Neural cell (in vitro differentiated cells): ENCODE measurements at regions not wholly inside any gene's neighbourhood (a gene's known extent, or its start where the extent isn't known, plus 50 kb on each side); places are given as distances from the start of the nearest gene placed in this dataset.

ENCODE experiments used
- H2AFZ ChIP-seq: fragments of 200-600, 300-800 bp; sonication (generic), shearing (Covaris generic); 2 replicates; pipeline ENCODE4 v1.6.0; 2014; ENCODE audit warnings: low read depth, mild to moderate bottlenecking, antibody characterized with exemption, low read length, moderate library complexity
- H3F3A ChIP-seq: fragments of 200-600 bp; shearing (Covaris generic); 2 replicates; pipeline ENCODE4 v1.6.1; 2016; ENCODE audit warnings: mild to moderate bottlenecking, moderate library complexity, mixed read lengths, antibody characterized with exemption, low read length; ENCODE audit not compliant: insufficient read depth, poor library complexity, severe bottlenecking
- H3K27ac ChIP-seq: fragments of 200-600, 300-800 bp; sonication (generic), shearing (Covaris generic); 2 replicates; pipeline ENCODE4 v1.5.1; 2014; ENCODE audit warnings: mild to moderate bottlenecking, low read length, moderate library complexity
- H3K27me3 ChIP-seq: fragments of 300-800, 200-600 bp; sonication (generic), shearing (Covaris generic); 2 replicates; pipeline ENCODE4 v1.6.0; 2014; ENCODE audit warnings: mild to moderate bottlenecking, low read depth, low read length, moderate library complexity; ENCODE audit not compliant: insufficient read depth
- H3K36me3 ChIP-seq: fragments of 300-800, 200-600 bp; sonication (generic), shearing (Covaris generic); 2 replicates; pipeline ENCODE4 v1.5.1; 2014; ENCODE audit warnings: mild to moderate bottlenecking, antibody characterized with exemption, low read length, moderate library complexity; ENCODE audit not compliant: insufficient read depth
- H3K4me2 ChIP-seq: fragments of 300-800, 200-600 bp; sonication (generic), shearing (Covaris generic); 2 replicates; pipeline ENCODE4 v1.6.0; 2014; ENCODE audit warnings: mild to moderate bottlenecking, low read length
- H3K4me3 ChIP-seq: fragments of 300-800, 200-600 bp; sonication (generic), shearing (Covaris generic); 2 replicates; pipeline ENCODE4 v1.5.1; 2014; ENCODE audit warnings: mild to moderate bottlenecking, low read length, moderate library complexity
- H3K79me2 ChIP-seq: fragments of 200-600 bp; shearing (Covaris generic); replicated peaks from 2 replicates; pipeline ENCODE4 v1.6.0; 2014; ENCODE audit warnings: mild to moderate bottlenecking, low read length, moderate library complexity; ENCODE audit not compliant: insufficient read depth
- H3K9ac ChIP-seq: fragments of 300-800, 200-600 bp; sonication (generic), shearing (Covaris generic); 2 replicates; pipeline ENCODE4 v1.6.1; 2016; ENCODE audit warnings: mild to moderate bottlenecking, low read length, mixed read lengths
- H3K9me2 ChIP-seq: fragments of 200-600 bp; shearing (Covaris generic); 2 replicates; pipeline ENCODE4 v1.6.1; 2016; ENCODE audit warnings: mild to moderate bottlenecking, low read length, mixed read lengths; ENCODE audit not compliant: insufficient read depth
- H3K9me3 ChIP-seq: fragments of 200-600, 300-800 bp; sonication (generic), shearing (Covaris generic); 2 replicates; pipeline ENCODE4 v1.6.1; 2016; ENCODE audit warnings: mild to moderate bottlenecking, mixed run types, low read length, moderate library complexity, mixed read lengths
- H4K20me1 ChIP-seq: fragments of 200-600 bp; shearing (Covaris generic); 2 replicates; pipeline ENCODE4 v1.6.1; 2016; ENCODE audit warnings: mild to moderate bottlenecking, mixed run types; ENCODE audit not compliant: insufficient read depth
- CTCF ChIP-seq: fragments of 450-650 bp; IDR thresholded peaks from 2 replicates; pipeline ENCODE4 v1.5.1; 2014; ENCODE audit warnings: antibody characterized with exemption, mild to moderate bottlenecking, moderate library complexity; ENCODE audit not compliant: poor library complexity, severe bottlenecking
- EP300 ChIP-seq: fragments of 450-650 bp; conservative IDR thresholded peaks from 2 replicates; pipeline ENCODE4 v1.6.1; 2014; ENCODE audit warnings: antibody characterized with exemption, mild to moderate bottlenecking, moderate library complexity; ENCODE audit not compliant: poor library complexity, severe bottlenecking
- EZH2 ChIP-seq: fragments of 200-600, 300-800 bp; shearing (Covaris generic), sonication (generic); IDR thresholded peaks from 2 replicates; pipeline ENCODE4 v1.6.1; 2014; ENCODE audit warnings: antibody characterized with exemption, low read length, borderline replicate concordance, mild to moderate bottlenecking; ENCODE audit not compliant: insufficient read depth, poor library complexity, severe bottlenecking
- MXI1 ChIP-seq: fragments of 450-650 bp; conservative IDR thresholded peaks from 2 replicates; pipeline ENCODE4 v1.6.1; 2014; ENCODE audit warnings: antibody characterized with exemption, mild to moderate bottlenecking; ENCODE audit not compliant: poor library complexity, severe bottlenecking
- POLR2AphosphoS5 ChIP-seq: IDR thresholded peaks from 2 replicates; pipeline ENCODE4 v1.6.1; 2012
- RAD21 ChIP-seq: fragments of 450-650 bp; conservative IDR thresholded peaks from 2 replicates; pipeline ENCODE4 v1.6.1; 2014; ENCODE audit warnings: antibody characterized with exemption, mild to moderate bottlenecking, moderate library complexity
- REST ChIP-seq: IDR thresholded peaks from 2 replicates; pipeline ENCODE4 v1.6.1; 2012; ENCODE audit warnings: borderline replicate concordance
- SMC3 ChIP-seq: fragments of 450-650 bp; conservative IDR thresholded peaks from 2 replicates; pipeline ENCODE4 v1.6.1; 2014; ENCODE audit warnings: antibody characterized with exemption, mild to moderate bottlenecking, moderate library complexity; ENCODE audit not compliant: poor library complexity
- TAF1 ChIP-seq: IDR thresholded peaks from 2 replicates; pipeline ENCODE4 v1.6.1; 2012; ENCODE audit warnings: low read depth

GRCh38 chr3:175948041-175948440 is 1088.9 kb downstream of the NAALADL2 start:
- TF ChIP-seq SMC3 (no peak), TAF1 (no peak)
- Histone ChIP-seq H3K79me2 (no peaks in the 10 kb centered on the region), H3K36me3 (no peaks in the 10 kb centered on the region), H3K9ac (no peak overlapping the region), H3K9me2 (no peaks in the 10 kb centered on the region), H3K27ac (no peak overlapping the region), H3K4me2 (no peak overlapping the region), H2AFZ (no peak overlapping the region), H4K20me1 (no peaks in the 10 kb centered on the region), H3K9me3 (peaks cover 7% of the 10 kb centered on the region), H3K4me3 (no peak overlapping the region), H3F3A (no peaks in the 10 kb centered on the region), H3K27me3 (no peaks in the 10 kb centered on the region)

GRCh38 chr3:175941352-175941751 is 1082.2 kb downstream of the NAALADL2 start:
- Histone ChIP-seq H3K36me3 (no peaks in the 10 kb centered on the region), H3K27me3 (no peaks in the 10 kb centered on the region), H2AFZ (no peak overlapping the region), H3K4me2 (no peak overlapping the region), H3F3A (no peaks in the 10 kb centered on the region), H3K9me3 (peaks cover 7% of the 10 kb centered on the region), H4K20me1 (no peaks in the 10 kb centered on the region), H3K79me2 (no peaks in the 10 kb centered on the region), H3K4me3 (no peak overlapping the region), H3K9me2 (no peaks in the 10 kb centered on the region), H3K27ac (no peak overlapping the region), H3K9ac (no peak overlapping the region)
- TF ChIP-seq POLR2AphosphoS5 (no peak), EZH2 (no peak), TAF1 (no peak), RAD21 (no peak), EP300 (no peak), REST (no peak), SMC3 (no peak), CTCF (no peak), MXI1 (no peak)

GRCh38 chr3:175940881-175941280 is 1081.7 kb downstream of the NAALADL2 start:
- Histone ChIP-seq H3K27ac (no peak overlapping the region), H3K9me3 (peaks cover 7% of the 10 kb centered on the region), H3K4me2 (no peak overlapping the region), H3K9me2 (no peaks in the 10 kb centered on the region), H2AFZ (no peak overlapping the region), H3K9ac (no peak overlapping the region), H4K20me1 (no peaks in the 10 kb centered on the region), H3F3A (no peaks in the 10 kb centered on the region), H3K27me3 (no peaks in the 10 kb centered on the region), H3K36me3 (no peaks in the 10 kb centered on the region), H3K4me3 (no peak overlapping the region), H3K79me2 (no peaks in the 10 kb centered on the region)
- no peak for TF ChIP-seq RAD21
- TF ChIP-seq POLR2AphosphoS5, result no peak
